Keratinocyte (primary cell): ENCODE measurements at regions not wholly inside any gene's neighbourhood (a gene's known extent, or its start where the extent isn't known, plus 50 kb on each side); places are given as distances from the start of the nearest gene placed in this dataset.

Source experiments
- DNase-seq: peaks from one replicate; pipeline ENCODE4 v3.0.0-alpha.2; 2011; ENCODE audit warnings: low read depth, missing footprints, low spot score
- FAIRE-seq: peaks from 2 replicates; lab custom pipeline; 2011; peaks lifted over from hg19 to GRCh38; lab: Jason Lieb, UNC
- H2AFZ ChIP-seq: 2 replicates; pipeline ENCODE4 v1.6.0; 2012; ENCODE audit warnings: low read length, control low read depth, inconsistent platforms; ENCODE audit not compliant: control insufficient read depth
- H3K27ac ChIP-seq: 2 replicates; pipeline ENCODE4 v1.5.1; 2011; ENCODE audit warnings: low read length; ENCODE audit not compliant: control insufficient read depth, insufficient read depth
- H3K27me3 ChIP-seq: 3 replicates; pipeline ENCODE4 v1.6.0; 2011; ENCODE audit warnings: low read length; ENCODE audit not compliant: control insufficient read depth, insufficient read depth; ENCODE audit errors: extremely low read depth
- H3K36me3 ChIP-seq, 2 experiments: 2 replicates in 1 of 2; 3 replicates in 1 of 2; pipeline ENCODE4 v1.5.1; 2011; ENCODE audit warnings: low read length in 2 of 2, mild to moderate bottlenecking in 1 of 2; ENCODE audit not compliant: control insufficient read depth in 2 of 2, insufficient read depth in 2 of 2; ENCODE audit errors: extremely low read depth in 1 of 2
- H3K4me1 ChIP-seq: 3 replicates; pipeline ENCODE4 v1.5.1; 2011; ENCODE audit warnings: low read length; ENCODE audit not compliant: control insufficient read depth, insufficient read depth; ENCODE audit errors: extremely low read depth
- H3K4me2 ChIP-seq: 3 replicates; pipeline ENCODE4 v1.6.0; 2011; ENCODE audit warnings: low read depth, low read length; ENCODE audit not compliant: control insufficient read depth, insufficient read depth; ENCODE audit errors: extremely low read depth
- H3K4me3 ChIP-seq, 3 experiments: fragments of 200-600 bp in 1 of 3; sonication (generic) in 1 of 3; 2 replicates in 2 of 3; 3 replicates in 1 of 3; pipeline ENCODE4 v1.5.1; 2011 to 2016; ENCODE audit warnings: low read length in 3 of 3, mild to moderate bottlenecking in 3 of 3, control low read depth in 2 of 3, inconsistent platforms in 1 of 3, low read depth in 1 of 3, mixed read lengths in 1 of 3, mixed run types in 1 of 3, moderate library complexity in 1 of 3; ENCODE audit not compliant: control insufficient read depth in 2 of 3, insufficient read depth in 2 of 3; ENCODE audit errors: extremely low read depth in 1 of 3
- H3K79me2 ChIP-seq: 2 replicates; pipeline ENCODE4 v1.6.0; 2012; ENCODE audit warnings: low read length; ENCODE audit not compliant: control insufficient read depth, insufficient read depth
- H3K9ac ChIP-seq: 3 replicates; pipeline ENCODE4 v1.6.0; 2011; ENCODE audit warnings: low read length; ENCODE audit not compliant: control insufficient read depth, insufficient read depth; ENCODE audit errors: extremely low read depth
- H3K9me1 ChIP-seq: 3 replicates; pipeline ENCODE4 v1.6.0; 2011; ENCODE audit warnings: low read length; ENCODE audit not compliant: control insufficient read depth, insufficient read depth; ENCODE audit errors: extremely low read depth
- H3K9me3 ChIP-seq: 2 replicates; pipeline ENCODE4 v1.5.1; 2012; ENCODE audit warnings: low read depth, low read length; ENCODE audit not compliant: control insufficient read depth
- H4K20me1 ChIP-seq: 3 replicates; pipeline ENCODE4 v1.6.0; 2011; ENCODE audit warnings: low read length; ENCODE audit not compliant: control insufficient read depth, insufficient read depth; ENCODE audit errors: extremely low read depth
- CTCF ChIP-seq, 3 experiments: IDR thresholded peaks in 1 of 3; conservative IDR thresholded peaks in 1 of 3; optimal IDR thresholded peaks in 1 of 3; 2 replicates in 2 of 3; 3 replicates in 1 of 3; pipeline versions ENCODE3 to v1.5.1; 2011; ENCODE audit warnings: low read length in 3 of 3, mild to moderate bottlenecking in 3 of 3, moderate library complexity in 2 of 3, control low read depth in 1 of 3, inconsistent platforms in 1 of 3; ENCODE audit not compliant: insufficient read depth in 2 of 3; ENCODE audit errors: extremely low read depth in 1 of 3
- EZH2 ChIP-seq: IDR thresholded peaks from one replicate; pipeline ENCODE4 v1.6.1; 2012; ENCODE audit warnings: inconsistent platforms, mild to moderate bottlenecking, low read length, moderate library complexity
- dilution Hi-C: fragments of 300-500 bp; cut with MboI; formaldehyde crosslinking; loops from one replicate; pipeline ENCODE4 v1.7.0; 2020; ENCODE audit warnings: low sequenced_read_pairs; ENCODE audit not compliant: extremely low pct_ligation_motif_present

- FAIRE-seq (peak; percentile 46), DNase-seq (no peak)
- H3K27ac ChIP-seq, result no peak overlapping the region
- no peaks in the 10 kb centered on the region for H4K20me1 ChIP-seq
- no peak overlapping the region for H3K4me3 ChIP-seq
- H3K9ac ChIP-seq, result no peak overlapping the region
- H3K36me3 ChIP-seq, result no peaks in the 10 kb centered on the region
- H3K4me2 ChIP-seq, result no peak overlapping the region
- no peaks in the 10 kb centered on the region for H3K9me3 ChIP-seq
- no peaks in the 10 kb centered on the region for H3K27me3 ChIP-seq
- no peaks in the 10 kb centered on the region for H3K9me1 ChIP-seq
- dilution Hi-C loops, result no loop called here
- H3K79me2 ChIP-seq, result no peaks in the 10 kb centered on the region
- no peak overlapping the region for H2AFZ ChIP-seq
- no peaks in the 10 kb centered on the region for H3K4me1 ChIP-seq
- TF ChIP-seq EZH2 (no peak), CTCF (optimal IDR thresholded peaks at IDR 0.05 in 1 of 3, IDR thresholded peaks at IDR 0.05 in 1 of 3, conservative IDR thresholded peaks at IDR 0.05 in 1 of 3; ENCODE audit: extremely low read depth in 1 of 3, insufficient read depth in 2 of 3, low read length in 3 of 3) (peak; percentile 67 to 77 (median 75))
Measured at GRCh38 chr3:8441969-8442559, 59.6 kb upstream of the LMCD1 start.

GRCh38 chr3:8442993-8443650 lies 58.5 kb upstream of the LMCD1 start:
- Histone ChIP-seq H4K20me1 (no peaks in the 10 kb centered on the region), H3K4me1 (no peaks in the 10 kb centered on the region), H3K4me3 (no peak overlapping the region), H3K9me1 (no peaks in the 10 kb centered on the region), H3K4me2 (no peak overlapping the region), H3K27ac (no peak overlapping the region), H3K79me2 (no peaks in the 10 kb centered on the region), H2AFZ (no peak overlapping the region), H3K9ac (no peak overlapping the region), H3K36me3 (no peaks in the 10 kb centered on the region), H3K27me3 (no peaks in the 10 kb centered on the region), H3K9me3 (no peaks in the 10 kb centered on the region)
- DNase-seq (no peak), FAIRE-seq (no peak)
- dilution Hi-C loops, result no loop called here
- no peak for TF ChIP-seq EZH2
- TF ChIP-seq CTCF (optimal IDR thresholded peaks at IDR 0.05 in 1 of 3, IDR thresholded peaks at IDR 0.05 in 1 of 3, conservative IDR thresholded peaks at IDR 0.05 in 1 of 3; ENCODE audit: extremely low read depth in 1 of 3, insufficient read depth in 2 of 3, low read length in 3 of 3), result no peak
